Right renal cortex interstitium (tissue), 3 donors: ENCODE measurements at regions not wholly inside any gene's neighbourhood (a gene's known extent, or its start where the extent isn't known, plus 50 kb on each side); places are given as distances from the start of the nearest gene placed in this dataset.

Source experiments
- DNase-seq, 3 donors: peaks; one replicate each; pipeline ENCODE4 v3.0.0-alpha.2; 2013; ENCODE audit warnings: low read depth in 3 of 3, low spot score in 2 of 3

DNA sequence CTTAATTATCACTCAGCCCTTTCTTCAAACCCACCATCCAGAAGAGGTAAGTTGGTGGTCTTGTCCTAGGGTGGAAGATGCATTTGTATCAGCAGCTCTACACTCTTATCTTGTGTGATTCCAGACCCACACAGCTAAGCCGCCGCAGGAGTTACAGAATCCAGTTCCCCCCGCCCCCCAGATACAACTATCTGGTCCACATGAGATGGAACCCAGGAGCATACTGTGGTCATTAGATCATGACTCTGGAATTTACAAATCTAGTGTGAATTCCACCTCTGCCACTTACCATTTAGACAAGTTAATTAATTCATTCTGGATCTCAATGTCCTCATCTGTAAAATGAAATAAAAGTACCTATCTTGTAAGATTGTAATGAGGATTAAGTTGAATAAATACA, 486.4 kb downstream of the BCL11A start:
- DNase-seq, result no peak

DNA sequence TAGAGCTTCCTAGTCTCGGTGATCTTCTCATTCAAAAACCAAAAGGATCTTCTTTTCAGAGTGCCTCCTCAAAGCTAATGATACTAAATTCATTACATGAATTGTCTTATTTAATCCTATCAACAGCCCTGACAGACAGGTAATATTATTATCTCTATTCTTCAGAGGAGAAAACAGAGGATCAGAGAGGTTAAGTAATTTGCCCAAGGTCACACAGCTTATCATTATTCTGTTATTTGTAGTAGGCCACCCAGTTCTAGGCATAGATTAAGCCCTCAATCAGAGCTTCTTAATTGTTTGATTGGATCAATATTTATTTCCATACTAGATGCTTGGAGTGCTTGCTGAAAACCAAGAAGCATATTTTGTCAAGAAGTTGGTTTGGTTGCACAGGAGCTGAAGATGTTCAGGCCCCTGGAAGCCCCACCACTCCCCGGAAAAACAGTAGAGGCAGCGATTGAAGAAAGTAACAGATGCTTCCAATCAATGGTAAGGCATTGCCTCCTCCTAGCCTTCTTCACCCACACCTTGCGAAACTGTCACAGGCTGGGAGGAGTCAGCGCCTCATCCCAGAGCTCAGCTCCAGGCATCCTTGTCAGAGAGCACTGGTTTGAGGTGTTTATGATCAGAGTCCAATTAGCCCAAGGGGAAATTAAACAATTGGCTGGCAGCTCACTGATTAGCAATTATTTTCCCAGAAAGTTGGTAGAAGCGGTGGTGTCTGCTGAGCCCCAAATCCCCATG, 487.2 kb downstream of the BCL11A start:
- DNase-seq, result no peak

DNA sequence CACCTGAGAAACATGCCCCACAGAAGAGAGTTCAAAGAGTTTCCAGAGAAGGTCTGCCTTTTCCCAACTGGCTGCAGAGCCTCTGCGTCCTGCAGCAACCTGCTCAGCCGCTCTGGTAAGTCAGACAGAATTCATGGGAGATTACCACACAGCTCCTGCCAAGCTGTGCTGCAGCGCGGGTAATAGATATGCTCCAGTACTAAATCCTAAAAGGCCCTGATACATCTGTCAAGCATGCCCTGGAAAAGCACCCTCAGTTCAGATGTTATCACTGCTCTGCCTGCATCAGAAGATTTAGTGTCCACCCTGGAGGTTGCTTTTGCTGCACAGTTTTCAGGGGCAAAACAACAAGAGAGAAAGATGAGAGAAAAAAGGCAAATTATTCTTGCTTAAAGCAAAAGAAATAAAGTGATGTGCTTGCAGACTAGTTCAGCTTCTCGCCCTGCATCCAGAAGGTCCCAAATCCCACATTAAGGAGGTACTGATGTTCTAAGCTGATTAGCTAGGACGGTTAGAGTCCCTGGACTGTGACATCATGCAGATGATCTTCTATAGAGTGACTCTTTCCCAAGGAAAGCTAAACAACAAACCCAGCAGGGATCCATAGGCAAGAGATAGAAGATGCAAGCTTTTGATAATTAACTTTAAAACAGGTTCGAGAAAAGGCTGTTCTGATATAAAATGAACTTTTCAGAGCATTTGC, 488.6 kb downstream of the BCL11A start:
- DNase-seq, result no peak

DNA sequence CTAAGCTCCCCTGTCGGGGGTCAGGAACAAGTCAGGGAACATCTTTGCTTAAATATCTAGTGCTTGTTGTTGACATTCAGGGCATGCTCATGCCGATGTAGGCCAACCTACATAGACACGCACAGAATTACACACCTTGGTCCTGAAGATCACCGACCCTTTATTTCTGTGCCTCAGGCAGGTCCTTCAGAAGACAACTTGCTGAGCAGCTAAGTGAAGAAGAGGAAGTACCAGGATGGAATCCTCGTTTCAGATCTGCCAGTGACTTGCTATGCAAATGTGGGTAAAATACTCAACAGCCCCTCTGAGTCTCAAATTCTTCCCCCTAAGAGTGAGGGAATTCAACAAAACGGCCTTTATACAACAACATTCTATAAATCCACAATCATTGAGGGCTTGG, 494.7 kb downstream of the BCL11A start:
- DNase-seq, result no peak

DNA sequence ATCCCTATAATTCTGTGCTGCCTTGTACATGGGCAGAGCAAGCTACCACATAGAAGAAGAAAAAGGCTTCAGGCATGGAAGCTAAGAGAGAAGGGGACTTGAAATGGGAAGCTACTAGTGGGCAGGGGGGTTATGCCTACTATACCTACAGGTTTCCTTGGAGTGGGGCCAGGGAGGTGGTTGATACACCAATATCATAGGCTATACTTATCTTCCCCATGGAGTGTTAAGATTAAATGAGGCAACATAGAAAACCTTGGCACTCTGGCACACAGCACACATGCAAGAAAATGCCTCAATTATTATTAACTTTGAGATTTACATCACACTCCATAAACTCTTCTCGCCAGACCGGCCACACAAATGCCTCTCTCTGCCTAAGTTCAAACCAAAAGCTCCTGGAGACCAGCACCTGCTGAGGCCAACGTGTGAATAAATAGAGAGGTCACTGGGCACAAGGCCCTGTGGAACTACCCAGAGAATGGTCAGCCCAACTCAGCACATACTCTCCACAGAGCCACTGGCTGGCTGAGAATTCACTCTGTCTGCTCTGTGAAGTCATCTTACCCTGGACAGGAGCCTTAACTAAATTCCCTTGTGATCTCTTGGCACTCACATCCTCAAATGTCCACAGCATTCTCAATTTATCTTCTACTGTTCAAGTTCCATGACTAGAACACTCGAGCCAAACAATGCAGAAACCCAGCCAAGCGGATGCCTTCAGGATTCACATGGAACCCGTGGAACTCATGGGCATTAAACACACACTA, 498.7 kb downstream of the BCL11A start:
- DNase-seq, result no peak

DNA sequence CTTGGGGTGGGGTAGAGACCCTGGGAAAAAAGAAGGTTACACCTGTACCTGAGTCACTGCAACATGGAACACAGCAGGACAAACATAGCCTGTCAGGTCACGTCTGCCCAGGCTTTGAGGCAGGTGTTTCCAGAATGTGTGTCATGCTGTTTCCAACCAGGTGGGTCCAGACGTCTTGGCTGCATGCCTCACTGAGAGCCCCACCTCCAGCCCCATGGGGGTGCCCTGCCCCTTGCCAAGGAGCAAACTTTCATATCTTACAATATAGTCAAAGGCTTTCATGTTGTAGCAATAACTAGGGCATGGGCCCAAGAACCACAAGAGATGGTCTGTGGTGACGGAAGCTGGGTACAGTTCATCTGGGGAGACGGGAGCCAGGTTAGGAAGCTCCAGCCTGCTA, 499.7 kb downstream of the BCL11A start:
- DNase-seq, result no peak

DNA sequence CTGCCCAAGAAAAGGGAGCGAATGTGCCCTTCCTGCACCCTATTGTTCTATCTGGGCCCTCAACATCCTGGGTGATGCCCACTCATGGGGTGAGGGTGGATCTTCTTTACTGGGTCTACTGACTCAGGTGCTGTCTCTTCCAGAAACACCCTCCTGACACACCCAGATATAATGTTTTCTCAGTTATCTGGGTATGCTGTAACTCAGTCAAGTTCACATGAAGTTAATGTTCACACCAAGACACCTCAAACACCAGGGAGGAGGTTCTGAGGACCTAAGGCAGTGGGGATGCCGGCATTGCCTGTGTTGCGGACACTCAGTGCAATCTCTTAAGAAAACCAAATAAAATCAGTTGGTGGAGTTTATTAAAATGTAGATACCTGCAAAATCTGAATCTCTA, 500.9 kb downstream of the BCL11A start:
- no peak for DNase-seq

DNA sequence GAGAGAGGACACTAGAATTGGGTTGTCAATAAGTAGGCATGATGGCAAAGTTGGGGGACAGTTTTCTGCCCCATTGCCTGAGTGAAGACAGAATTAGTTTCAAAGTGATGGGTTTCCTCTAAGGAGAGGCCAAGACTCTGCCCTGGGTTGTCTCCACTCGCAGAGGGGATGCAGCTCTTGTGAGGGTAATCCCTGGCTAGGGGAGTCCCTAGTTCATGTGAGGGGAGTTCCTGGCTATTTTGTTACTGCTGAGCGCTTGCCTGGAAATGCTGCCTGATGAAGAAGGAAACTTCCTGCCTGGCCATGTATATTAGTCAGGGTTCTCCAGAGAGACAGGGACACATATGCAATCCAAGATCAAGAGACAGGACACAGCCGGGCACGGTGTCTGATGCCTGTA, 501.5 kb downstream of the BCL11A start:
- no peak for DNase-seq

DNA sequence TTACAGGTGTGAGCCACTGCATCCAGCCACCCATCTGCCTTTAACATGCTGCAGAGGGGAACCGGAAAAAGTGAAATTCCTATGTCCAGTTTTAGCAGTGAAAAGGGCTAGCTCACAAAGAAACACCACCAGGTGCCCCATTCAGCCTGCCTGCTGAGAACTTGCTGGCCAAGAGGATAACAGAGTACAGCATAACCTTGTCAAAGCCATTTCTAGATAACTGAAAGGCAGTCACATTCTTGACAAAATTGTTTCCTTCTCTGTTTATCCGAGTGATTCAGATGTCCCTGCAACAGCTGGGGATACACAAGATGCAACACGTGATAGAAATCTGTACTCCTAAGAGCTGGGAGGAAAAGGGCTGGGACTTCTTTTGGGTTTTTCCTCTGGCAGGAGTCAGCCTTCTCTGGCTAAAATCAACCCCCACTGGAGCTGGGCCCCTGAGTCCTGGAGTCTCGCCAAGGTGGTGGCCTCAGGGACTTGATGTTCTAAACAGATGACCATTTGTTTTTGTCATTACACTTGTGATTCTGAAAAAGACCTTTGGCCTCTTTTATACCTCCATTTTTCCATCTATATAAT, 505.4 kb downstream of the BCL11A start:
- no peak for DNase-seq

DNA sequence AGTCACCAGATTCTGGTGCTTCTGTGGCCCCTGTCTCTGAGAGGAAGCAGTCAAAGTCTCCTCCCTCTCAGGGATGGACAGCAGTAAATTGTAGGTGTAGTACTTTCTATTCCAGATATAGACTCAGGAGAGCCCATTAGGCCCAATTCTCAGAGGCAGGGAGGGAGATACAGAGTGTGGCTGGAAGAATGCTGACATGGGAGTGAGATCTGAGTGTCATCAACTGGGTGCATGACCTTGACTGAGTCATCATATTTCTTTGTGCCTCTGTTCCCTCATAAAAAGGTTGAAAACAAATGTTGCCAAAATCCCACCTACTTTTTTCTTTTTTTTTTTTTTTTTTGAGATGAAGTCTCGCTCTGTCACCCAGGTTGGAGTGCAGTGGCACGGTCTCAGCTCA, 506.1 kb downstream of the BCL11A start:
- no peak for DNase-seq

DNA sequence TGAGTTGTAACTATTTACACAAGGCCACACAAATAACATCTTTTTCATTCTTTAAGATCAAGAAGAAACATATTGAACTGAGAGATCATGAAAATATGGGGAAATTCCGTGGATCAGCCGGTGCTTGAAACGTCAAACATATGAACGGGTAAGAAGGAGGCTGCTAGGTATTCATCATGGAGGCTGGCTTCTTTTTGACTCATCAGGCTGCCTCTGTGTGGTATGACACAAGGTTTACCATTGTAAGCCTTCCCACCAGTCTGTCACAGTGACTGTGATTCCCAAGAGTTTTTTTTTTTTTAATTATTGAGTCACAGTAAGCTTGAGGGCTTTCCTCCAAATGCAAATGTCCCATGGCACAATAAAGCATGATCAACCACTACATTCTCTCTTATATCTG, 506.9 kb downstream of the BCL11A start:
- no peak for DNase-seq

DNA sequence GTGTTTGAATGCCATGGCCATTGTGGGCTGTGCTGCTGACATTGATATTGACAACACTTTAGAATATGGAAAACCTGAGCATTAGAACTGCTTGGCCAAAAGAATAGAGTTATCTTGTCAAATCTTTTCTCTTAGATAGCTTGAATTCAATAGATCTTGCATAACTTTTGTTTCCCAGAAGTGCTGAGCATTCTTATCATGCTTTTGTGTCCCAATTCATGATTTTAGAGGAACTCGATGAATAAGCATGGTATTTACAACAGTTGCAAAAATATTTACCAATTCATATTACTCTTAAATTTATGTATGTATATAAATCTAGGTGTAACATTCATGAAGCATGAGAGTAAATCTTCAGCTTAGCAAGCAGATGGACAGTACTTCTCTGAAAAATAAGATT, 508.0 kb downstream of the BCL11A start:
- no peak for DNase-seq

DNA sequence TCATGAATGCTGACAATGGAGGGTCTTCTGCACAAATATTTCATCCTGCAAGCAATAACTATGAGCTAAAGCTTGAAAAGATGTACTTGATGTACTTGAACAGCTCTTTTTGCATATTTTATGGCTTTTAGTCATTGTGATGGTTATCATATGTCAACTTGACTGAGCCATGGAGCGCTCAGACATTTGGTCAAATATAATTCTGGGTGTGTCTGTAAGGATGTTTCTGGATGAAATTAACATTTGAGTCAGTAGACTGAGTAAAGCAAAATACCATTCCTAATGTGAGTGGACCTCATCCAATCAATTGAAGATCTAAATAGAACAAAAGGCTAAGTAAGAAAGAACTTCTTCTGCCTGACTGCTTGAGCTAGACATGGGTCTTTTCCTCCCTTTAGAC, 509.0 kb downstream of the BCL11A start:
- DNase-seq, result no peak

DNA sequence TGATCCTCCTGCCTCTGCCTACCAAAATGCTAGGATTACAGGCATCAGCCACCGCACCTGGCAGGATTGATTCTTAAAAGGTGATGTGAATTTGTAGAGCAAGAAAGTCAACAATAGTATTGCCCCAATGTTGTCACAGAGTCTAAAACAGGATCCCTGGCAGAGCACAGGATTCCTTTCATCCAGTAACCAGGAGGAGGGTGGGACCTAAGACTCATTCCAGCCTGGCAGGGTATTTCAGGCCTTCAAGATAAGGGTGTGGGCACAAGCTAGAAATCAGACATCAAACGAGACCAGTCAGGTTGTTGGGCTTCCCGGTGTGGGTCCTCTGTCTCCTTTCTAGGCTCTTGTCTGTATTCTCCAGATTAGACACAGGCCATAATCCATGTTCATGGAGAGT, 511.4 kb downstream of the BCL11A start:
- no peak for DNase-seq

DNA sequence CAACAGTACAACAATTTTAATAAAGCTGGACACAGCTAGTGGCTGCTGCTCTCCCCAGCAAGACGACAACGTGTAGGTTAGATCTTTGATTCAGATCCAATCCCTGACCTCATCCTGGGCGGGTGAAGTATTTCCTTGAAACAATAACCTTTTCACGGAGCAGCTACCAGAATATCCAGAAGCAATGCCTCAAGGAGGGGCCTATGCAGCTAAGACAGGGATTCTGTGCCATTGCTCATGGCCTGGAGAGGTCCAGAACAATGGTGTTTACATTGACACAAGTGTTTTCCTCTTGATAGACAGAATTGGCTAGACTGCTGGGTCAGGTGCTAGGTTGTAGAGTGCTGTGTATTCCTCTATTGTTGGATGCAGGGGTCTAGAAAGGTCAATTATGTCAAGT, 520.1 kb downstream of the BCL11A start:
- no peak for DNase-seq

DNA sequence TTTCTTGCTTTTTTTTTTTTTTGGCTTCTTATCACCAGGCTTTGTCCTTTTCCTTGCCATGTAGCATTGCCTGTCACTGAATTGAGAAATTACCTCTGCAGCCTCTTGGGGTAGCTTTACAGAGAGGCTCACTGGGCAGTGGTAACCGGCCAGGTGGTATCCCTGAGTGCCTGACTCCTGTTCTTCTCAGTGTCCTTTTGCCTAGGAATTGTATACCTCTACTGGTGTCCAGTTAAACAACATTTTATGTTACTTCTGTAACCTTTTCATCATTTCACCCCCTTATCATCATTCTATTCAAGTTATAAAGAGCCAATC, 523.9 kb downstream of the BCL11A start:
- DNase-seq, result no peak

DNA sequence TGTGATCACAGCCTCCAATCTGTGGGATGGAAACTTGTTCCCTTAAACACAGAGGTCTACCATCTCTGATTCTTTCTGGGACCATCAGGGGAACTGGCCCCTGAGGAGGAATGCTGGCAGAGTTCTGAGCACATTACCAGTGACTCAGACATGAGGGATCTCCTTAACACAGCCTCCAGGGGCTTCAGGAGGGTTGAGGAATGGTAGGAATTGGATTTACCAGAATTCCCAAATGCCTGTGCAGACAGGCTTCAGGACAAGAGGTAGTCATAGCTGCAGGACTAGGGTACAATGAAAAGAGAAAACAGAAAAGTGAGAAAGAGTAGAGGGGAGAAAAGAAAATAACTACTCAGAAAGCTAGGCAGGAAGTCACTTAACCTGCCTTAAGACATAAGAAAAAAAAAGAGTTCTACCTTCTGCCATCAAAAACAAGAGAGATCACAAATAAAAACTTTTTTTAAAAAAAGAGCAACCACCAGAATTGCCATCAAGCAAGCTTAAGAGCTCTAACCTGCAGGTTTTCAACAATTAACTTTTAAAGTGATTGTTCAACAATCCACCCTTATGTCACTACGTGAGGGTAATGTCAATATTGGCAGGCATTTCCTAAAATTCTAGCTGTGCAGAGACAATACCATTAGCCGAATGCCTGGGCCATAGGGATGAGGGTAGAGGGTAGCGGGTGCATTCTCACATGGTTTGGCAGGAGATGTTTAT, 524.4 kb downstream of the BCL11A start:
- no peak for DNase-seq

DNA sequence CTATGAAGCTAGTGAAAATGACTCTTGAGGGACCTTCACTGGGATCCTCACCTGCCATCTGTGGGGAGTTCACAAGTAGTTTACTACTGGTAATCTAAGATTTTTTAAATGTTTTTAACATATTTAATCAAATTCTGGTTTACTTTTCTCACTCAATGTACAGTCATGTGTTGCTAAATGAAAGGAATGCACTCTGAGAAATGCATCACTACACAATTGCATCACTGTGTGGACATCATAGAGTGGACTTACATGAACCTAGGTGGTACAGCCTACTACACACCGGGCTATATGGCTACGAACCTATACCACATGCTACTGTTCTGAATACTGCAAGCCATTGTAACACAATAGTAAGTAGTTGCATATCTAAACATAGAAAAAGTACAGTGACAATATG, 528.0 kb downstream of the BCL11A start:
- no peak for DNase-seq

DNA sequence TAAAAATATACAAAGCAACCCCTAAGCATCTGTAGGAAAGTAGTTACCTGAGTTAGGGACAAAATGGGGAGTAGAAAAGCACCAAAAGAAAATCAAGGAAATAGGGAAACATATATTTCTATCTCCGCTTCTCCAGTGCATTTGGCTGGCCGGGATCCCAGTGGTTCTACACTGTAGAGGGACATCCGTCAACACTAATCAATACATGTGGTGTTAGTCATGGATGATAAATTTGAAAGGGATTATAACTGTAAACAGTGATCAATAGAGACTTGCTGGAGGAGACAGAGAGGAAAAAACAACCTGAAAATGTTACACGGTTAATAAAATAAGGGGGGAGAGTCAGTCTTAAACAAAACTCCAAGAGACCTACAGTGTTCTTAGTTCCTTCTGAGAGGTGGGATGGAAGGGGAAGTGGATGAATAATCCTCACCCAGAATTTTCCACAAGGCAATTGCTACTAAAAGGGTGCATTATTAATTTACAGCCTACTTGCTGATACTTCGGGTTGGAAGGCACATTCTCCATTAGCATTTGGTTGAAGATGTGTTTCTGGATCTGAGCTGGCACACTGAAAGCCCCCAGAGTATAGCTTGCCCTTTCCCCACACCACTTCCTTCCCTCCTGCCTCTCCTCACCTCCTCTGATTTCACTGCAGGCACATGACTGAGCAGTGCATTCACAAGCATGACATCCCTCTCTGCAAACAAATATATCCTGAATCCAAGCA, 530.0 kb downstream of the BCL11A start:
- DNase-seq, result no peak

DNA sequence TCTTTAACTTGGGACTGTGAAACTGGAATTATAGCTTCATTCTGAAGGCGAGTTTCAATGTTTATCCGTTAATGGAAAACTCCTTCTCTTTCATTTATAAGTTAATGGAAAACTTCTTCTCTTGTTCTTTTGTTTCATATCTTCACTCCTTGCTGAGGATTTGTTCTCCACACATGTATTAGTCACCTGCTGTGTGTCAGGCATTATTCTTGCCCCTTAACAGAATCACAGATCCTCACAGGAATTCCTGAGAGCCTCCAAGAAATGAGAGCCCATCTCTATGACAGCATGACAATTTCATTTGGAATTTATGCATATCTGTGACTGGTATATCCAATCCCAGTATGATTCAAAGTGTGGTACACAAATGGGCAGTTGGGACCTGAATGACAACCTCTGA, 545.8 kb downstream of the BCL11A start:
- DNase-seq, result no peak
